ENCODE measurements at regions not wholly inside any gene's neighbourhood (a gene's known extent, or its start where the extent isn't known, plus 50 kb on each side); places are given as distances from the start of the nearest gene placed in this dataset.
"Not testable (repeated sequence)": the region's sequence is repeated elsewhere in the genome, so short reads cannot be mapped to it uniquely, and the experiment has no call there.

- TF ChIP-seq CTCF, POLR2A (IDR thresholded peaks at IDR 0.05): not testable (repeated sequence)
Observed at GRCh38 chr14:105704091-105704490, 177.7 kb downstream of the TMEM121 start.

Measured in body of pancreas (tissue), 4 donors.